Neural cell (in vitro differentiated cells): ENCODE measurements at regions not wholly inside any gene's neighbourhood (a gene's known extent, or its start where the extent isn't known, plus 50 kb on each side); places are given as distances from the start of the nearest gene placed in this dataset.

ENCODE experiments used
- H2AFZ ChIP-seq: fragments of 200-600, 300-800 bp; sonication (generic), shearing (Covaris generic); 2 replicates; pipeline ENCODE4 v1.6.0; 2014; ENCODE audit warnings: low read depth, mild to moderate bottlenecking, antibody characterized with exemption, low read length, moderate library complexity
- H3F3A ChIP-seq: fragments of 200-600 bp; shearing (Covaris generic); 2 replicates; pipeline ENCODE4 v1.6.1; 2016; ENCODE audit warnings: mild to moderate bottlenecking, moderate library complexity, mixed read lengths, antibody characterized with exemption, low read length; ENCODE audit not compliant: insufficient read depth, poor library complexity, severe bottlenecking
- H3K27ac ChIP-seq: fragments of 200-600, 300-800 bp; sonication (generic), shearing (Covaris generic); 2 replicates; pipeline ENCODE4 v1.5.1; 2014; ENCODE audit warnings: mild to moderate bottlenecking, low read length, moderate library complexity
- H3K27me3 ChIP-seq: fragments of 300-800, 200-600 bp; sonication (generic), shearing (Covaris generic); 2 replicates; pipeline ENCODE4 v1.6.0; 2014; ENCODE audit warnings: mild to moderate bottlenecking, low read depth, low read length, moderate library complexity; ENCODE audit not compliant: insufficient read depth
- H3K36me3 ChIP-seq: fragments of 300-800, 200-600 bp; sonication (generic), shearing (Covaris generic); 2 replicates; pipeline ENCODE4 v1.5.1; 2014; ENCODE audit warnings: mild to moderate bottlenecking, antibody characterized with exemption, low read length, moderate library complexity; ENCODE audit not compliant: insufficient read depth
- H3K4me2 ChIP-seq: fragments of 300-800, 200-600 bp; sonication (generic), shearing (Covaris generic); 2 replicates; pipeline ENCODE4 v1.6.0; 2014; ENCODE audit warnings: mild to moderate bottlenecking, low read length
- H3K4me3 ChIP-seq: fragments of 300-800, 200-600 bp; sonication (generic), shearing (Covaris generic); 2 replicates; pipeline ENCODE4 v1.5.1; 2014; ENCODE audit warnings: mild to moderate bottlenecking, low read length, moderate library complexity
- H3K79me2 ChIP-seq: fragments of 200-600 bp; shearing (Covaris generic); replicated peaks from 2 replicates; pipeline ENCODE4 v1.6.0; 2014; ENCODE audit warnings: mild to moderate bottlenecking, low read length, moderate library complexity; ENCODE audit not compliant: insufficient read depth
- H3K9ac ChIP-seq: fragments of 300-800, 200-600 bp; sonication (generic), shearing (Covaris generic); 2 replicates; pipeline ENCODE4 v1.6.1; 2016; ENCODE audit warnings: mild to moderate bottlenecking, low read length, mixed read lengths
- H3K9me2 ChIP-seq: fragments of 200-600 bp; shearing (Covaris generic); 2 replicates; pipeline ENCODE4 v1.6.1; 2016; ENCODE audit warnings: mild to moderate bottlenecking, low read length, mixed read lengths; ENCODE audit not compliant: insufficient read depth
- H3K9me3 ChIP-seq: fragments of 200-600, 300-800 bp; sonication (generic), shearing (Covaris generic); 2 replicates; pipeline ENCODE4 v1.6.1; 2016; ENCODE audit warnings: mild to moderate bottlenecking, mixed run types, low read length, moderate library complexity, mixed read lengths
- H4K20me1 ChIP-seq: fragments of 200-600 bp; shearing (Covaris generic); 2 replicates; pipeline ENCODE4 v1.6.1; 2016; ENCODE audit warnings: mild to moderate bottlenecking, mixed run types; ENCODE audit not compliant: insufficient read depth
- EP300 ChIP-seq: fragments of 450-650 bp; conservative IDR thresholded peaks from 2 replicates; pipeline ENCODE4 v1.6.1; 2014; ENCODE audit warnings: antibody characterized with exemption, mild to moderate bottlenecking, moderate library complexity; ENCODE audit not compliant: poor library complexity, severe bottlenecking
- EZH2 ChIP-seq: fragments of 200-600, 300-800 bp; shearing (Covaris generic), sonication (generic); IDR thresholded peaks from 2 replicates; pipeline ENCODE4 v1.6.1; 2014; ENCODE audit warnings: antibody characterized with exemption, low read length, borderline replicate concordance, mild to moderate bottlenecking; ENCODE audit not compliant: insufficient read depth, poor library complexity, severe bottlenecking
- MXI1 ChIP-seq: fragments of 450-650 bp; conservative IDR thresholded peaks from 2 replicates; pipeline ENCODE4 v1.6.1; 2014; ENCODE audit warnings: antibody characterized with exemption, mild to moderate bottlenecking; ENCODE audit not compliant: poor library complexity, severe bottlenecking
- POLR2AphosphoS5 ChIP-seq: IDR thresholded peaks from 2 replicates; pipeline ENCODE4 v1.6.1; 2012
- RAD21 ChIP-seq: fragments of 450-650 bp; conservative IDR thresholded peaks from 2 replicates; pipeline ENCODE4 v1.6.1; 2014; ENCODE audit warnings: antibody characterized with exemption, mild to moderate bottlenecking, moderate library complexity
- SMC3 ChIP-seq: fragments of 450-650 bp; conservative IDR thresholded peaks from 2 replicates; pipeline ENCODE4 v1.6.1; 2014; ENCODE audit warnings: antibody characterized with exemption, mild to moderate bottlenecking, moderate library complexity; ENCODE audit not compliant: poor library complexity
- TAF1 ChIP-seq: IDR thresholded peaks from 2 replicates; pipeline ENCODE4 v1.6.1; 2012; ENCODE audit warnings: low read depth
- TF ChIP-seq, protein P1 (sequence below): IDR thresholded peaks from 2 replicates; pipeline ENCODE4 v1.6.1; 2012; ENCODE audit warnings: borderline replicate concordance
- TF ChIP-seq, protein P2 (sequence below): fragments of 450-650 bp; IDR thresholded peaks from 2 replicates; pipeline ENCODE4 v1.5.1; 2014; ENCODE audit warnings: antibody characterized with exemption, mild to moderate bottlenecking, moderate library complexity; ENCODE audit not compliant: poor library complexity, severe bottlenecking

DNA sequence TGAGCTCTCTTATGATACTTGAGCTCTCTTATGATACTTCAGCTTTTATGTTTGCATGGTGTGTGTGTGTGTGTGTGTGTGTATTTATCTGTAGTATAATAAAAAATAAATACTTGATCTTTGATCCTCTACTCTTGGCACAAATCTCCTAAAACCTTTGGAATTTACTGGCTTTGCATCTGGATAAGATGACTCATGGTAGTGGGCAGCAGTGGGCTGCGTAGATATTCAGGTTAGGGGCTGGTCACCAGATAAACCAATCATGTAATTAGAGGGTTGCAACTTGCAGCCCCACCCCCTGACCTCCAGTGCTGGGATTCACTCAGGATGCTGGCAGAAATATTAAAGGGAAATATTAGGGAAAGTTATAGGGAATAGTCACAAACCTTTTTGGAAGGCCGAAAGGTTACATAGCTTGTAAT is 151.9 kb upstream of the COL21A1 start:
- Histone ChIP-seq H3K4me3 (no peak overlapping the region), H4K20me1 (no peaks in the 10 kb centered on the region), H3K9me2 (no peaks in the 10 kb centered on the region), H3K27me3 (no peaks in the 10 kb centered on the region), H3K4me2 (no peak overlapping the region), H3K9ac (no peak overlapping the region), H3K27ac (no peak overlapping the region), H3K9me3 (no peaks in the 10 kb centered on the region), H3K79me2 (no peaks in the 10 kb centered on the region), H3F3A (no peaks in the 10 kb centered on the region), H3K36me3 (no peaks in the 10 kb centered on the region), H2AFZ (no peak overlapping the region)
- TF ChIP-seq RAD21 (no peak), EP300 (no peak), MXI1 (no peak)
- TF ChIP-seq, protein P1, sequence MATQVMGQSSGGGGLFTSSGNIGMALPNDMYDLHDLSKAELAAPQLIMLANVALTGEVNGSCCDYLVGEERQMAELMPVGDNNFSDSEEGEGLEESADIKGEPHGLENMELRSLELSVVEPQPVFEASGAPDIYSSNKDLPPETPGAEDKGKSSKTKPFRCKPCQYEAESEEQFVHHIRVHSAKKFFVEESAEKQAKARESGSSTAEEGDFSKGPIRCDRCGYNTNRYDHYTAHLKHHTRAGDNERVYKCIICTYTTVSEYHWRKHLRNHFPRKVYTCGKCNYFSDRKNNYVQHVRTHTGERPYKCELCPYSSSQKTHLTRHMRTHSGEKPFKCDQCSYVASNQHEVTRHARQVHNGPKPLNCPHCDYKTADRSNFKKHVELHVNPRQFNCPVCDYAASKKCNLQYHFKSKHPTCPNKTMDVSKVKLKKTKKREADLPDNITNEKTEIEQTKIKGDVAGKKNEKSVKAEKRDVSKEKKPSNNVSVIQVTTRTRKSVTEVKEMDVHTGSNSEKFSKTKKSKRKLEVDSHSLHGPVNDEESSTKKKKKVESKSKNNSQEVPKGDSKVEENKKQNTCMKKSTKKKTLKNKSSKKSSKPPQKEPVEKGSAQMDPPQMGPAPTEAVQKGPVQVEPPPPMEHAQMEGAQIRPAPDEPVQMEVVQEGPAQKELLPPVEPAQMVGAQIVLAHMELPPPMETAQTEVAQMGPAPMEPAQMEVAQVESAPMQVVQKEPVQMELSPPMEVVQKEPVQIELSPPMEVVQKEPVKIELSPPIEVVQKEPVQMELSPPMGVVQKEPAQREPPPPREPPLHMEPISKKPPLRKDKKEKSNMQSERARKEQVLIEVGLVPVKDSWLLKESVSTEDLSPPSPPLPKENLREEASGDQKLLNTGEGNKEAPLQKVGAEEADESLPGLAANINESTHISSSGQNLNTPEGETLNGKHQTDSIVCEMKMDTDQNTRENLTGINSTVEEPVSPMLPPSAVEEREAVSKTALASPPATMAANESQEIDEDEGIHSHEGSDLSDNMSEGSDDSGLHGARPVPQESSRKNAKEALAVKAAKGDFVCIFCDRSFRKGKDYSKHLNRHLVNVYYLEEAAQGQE = no peak

DNA sequence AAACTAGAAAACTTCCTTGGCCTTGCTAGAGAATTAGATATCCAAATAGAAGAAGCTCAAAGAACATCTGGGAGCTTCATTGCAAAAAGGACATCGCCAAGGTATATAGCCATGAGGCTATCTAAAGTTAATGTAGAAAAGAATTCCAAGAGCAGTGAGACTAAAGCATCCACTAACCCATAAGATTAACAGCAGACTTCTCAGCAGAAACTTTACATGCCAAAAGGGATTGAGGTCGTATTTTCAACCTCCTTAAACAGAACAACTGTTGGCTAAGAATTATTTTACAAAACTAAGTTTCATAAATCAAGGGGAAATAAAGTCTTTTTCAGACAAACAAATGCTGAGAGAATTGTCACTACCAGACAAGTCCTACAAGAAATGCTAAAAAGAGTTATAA is 149.1 kb upstream of the COL21A1 start:
- Histone ChIP-seq H2AFZ (no peak overlapping the region), H3K9me2 (no peaks in the 10 kb centered on the region), H3K9me3 (no peaks in the 10 kb centered on the region)

More for the DNA sequence above, 149.1 kb upstream of the COL21A1 start:
- no peak overlapping the region for H3K4me2 ChIP-seq
- no peaks in the 10 kb centered on the region for H3K36me3 ChIP-seq
- H3K79me2 ChIP-seq = no peaks in the 10 kb centered on the region
- H4K20me1 ChIP-seq = no peaks in the 10 kb centered on the region
- H3K9ac ChIP-seq = no peak overlapping the region
- no peak for TF ChIP-seq EZH2
- TF ChIP-seq, protein P2, sequence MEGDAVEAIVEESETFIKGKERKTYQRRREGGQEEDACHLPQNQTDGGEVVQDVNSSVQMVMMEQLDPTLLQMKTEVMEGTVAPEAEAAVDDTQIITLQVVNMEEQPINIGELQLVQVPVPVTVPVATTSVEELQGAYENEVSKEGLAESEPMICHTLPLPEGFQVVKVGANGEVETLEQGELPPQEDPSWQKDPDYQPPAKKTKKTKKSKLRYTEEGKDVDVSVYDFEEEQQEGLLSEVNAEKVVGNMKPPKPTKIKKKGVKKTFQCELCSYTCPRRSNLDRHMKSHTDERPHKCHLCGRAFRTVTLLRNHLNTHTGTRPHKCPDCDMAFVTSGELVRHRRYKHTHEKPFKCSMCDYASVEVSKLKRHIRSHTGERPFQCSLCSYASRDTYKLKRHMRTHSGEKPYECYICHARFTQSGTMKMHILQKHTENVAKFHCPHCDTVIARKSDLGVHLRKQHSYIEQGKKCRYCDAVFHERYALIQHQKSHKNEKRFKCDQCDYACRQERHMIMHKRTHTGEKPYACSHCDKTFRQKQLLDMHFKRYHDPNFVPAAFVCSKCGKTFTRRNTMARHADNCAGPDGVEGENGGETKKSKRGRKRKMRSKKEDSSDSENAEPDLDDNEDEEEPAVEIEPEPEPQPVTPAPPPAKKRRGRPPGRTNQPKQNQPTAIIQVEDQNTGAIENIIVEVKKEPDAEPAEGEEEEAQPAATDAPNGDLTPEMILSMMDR = no peak
- TF ChIP-seq SMC3 = no peak
- TF ChIP-seq EP300 = no peak
- TF ChIP-seq, protein P1 = no peak
- no peak for TF ChIP-seq MXI1
- no peak for TF ChIP-seq POLR2AphosphoS5
- no peak for TF ChIP-seq RAD21
- TF ChIP-seq TAF1 = no peak
- no peak overlapping the region for H3K4me3 ChIP-seq
- H3F3A ChIP-seq = no peaks in the 10 kb centered on the region
- H3K27ac ChIP-seq = no peak overlapping the region
- H3K27me3 ChIP-seq = no peaks in the 10 kb centered on the region
